ENCODE measurements at regions not wholly inside any gene's neighbourhood (a gene's known extent, or its start where the extent isn't known, plus 50 kb on each side); places are given as distances from the start of the nearest gene placed in this dataset.
"Not testable (repeated sequence)": the region's sequence is repeated elsewhere in the genome, so short reads cannot be mapped to it uniquely, and the experiment has no call there.

DNA sequence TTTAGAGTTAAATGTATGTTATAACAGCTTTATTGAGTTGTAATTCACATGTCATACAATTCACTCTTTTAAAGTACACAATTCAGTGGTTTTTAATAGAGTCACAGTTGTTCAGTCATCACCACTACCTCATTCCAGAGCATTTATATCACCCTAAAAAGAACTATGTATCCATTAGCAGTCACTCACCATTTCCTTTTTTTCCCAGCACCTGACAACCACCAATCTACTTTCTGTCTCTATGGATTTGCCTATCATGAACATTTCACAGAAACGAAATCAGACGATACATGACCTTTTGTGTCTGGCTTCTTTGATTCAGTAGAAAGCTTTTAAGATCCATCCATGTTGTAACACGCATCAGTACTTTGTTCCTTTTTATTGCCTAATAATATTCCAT, 52.9 kb upstream of the FRAS1 start:
- H3K4me1 ChIP-seq (ENCODE audit: insufficient read depth, low read length): no peaks in the 10 kb centered on the region
- no peaks in the 10 kb centered on the region for H3K9me3 Mint-ChIP-seq
- ATAC-seq (ENCODE audit: poor library complexity) (no peak), DNase-seq (no peak)
- H3K36me3 Mint-ChIP-seq (ENCODE audit: low read depth): no peaks in the 10 kb centered on the region
- TF ChIP-seq, protein P1, sequence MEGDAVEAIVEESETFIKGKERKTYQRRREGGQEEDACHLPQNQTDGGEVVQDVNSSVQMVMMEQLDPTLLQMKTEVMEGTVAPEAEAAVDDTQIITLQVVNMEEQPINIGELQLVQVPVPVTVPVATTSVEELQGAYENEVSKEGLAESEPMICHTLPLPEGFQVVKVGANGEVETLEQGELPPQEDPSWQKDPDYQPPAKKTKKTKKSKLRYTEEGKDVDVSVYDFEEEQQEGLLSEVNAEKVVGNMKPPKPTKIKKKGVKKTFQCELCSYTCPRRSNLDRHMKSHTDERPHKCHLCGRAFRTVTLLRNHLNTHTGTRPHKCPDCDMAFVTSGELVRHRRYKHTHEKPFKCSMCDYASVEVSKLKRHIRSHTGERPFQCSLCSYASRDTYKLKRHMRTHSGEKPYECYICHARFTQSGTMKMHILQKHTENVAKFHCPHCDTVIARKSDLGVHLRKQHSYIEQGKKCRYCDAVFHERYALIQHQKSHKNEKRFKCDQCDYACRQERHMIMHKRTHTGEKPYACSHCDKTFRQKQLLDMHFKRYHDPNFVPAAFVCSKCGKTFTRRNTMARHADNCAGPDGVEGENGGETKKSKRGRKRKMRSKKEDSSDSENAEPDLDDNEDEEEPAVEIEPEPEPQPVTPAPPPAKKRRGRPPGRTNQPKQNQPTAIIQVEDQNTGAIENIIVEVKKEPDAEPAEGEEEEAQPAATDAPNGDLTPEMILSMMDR (IDR thresholded peaks at IDR 0.05): no peak
- peaks cover 11% of the 10 kb centered on the region for H3K27me3 Mint-ChIP-seq
- ChIA-PET CTCF (interaction anchor here (0.5 kb wide), 1 partner anchor 802 kb away, joined by 3 read pairs; no protein-coding TSS in a partner anchor), POLR2A (no interaction called here)
- peaks cover 0 to 2% of the 10 kb centered on the region in 2 experiments for H3K27me3 ChIP-seq (ENCODE audit: control insufficient read depth in 1 of 2, insufficient read depth in 2 of 2, low read length in 2 of 2)
- H3K9me3 ChIP-seq (ENCODE audit: control insufficient read depth in 1 of 2, insufficient read depth in 1 of 2, low read length in 2 of 2): no peaks in the 10 kb centered on the region
- H3K27ac ChIP-seq (ENCODE audit: low read depth in 1 of 2, low read length in 2 of 2): no peak overlapping the region
- H3K4me1 Mint-ChIP-seq (ENCODE audit: low read depth): no peaks in the 10 kb centered on the region
- no peak overlapping the region for H3K4me3 ChIP-seq (ENCODE audit: low read length)
- H3K36me3 ChIP-seq (ENCODE audit: insufficient read depth, low read length): no peaks in the 10 kb centered on the region
- H3K4me3 Mint-ChIP-seq: no peak overlapping the region
- no peak overlapping the region for H3K27ac Mint-ChIP-seq
- intact Hi-C loops (cut with DNase I, micrococcal nuclease): no loop called here

DNA sequence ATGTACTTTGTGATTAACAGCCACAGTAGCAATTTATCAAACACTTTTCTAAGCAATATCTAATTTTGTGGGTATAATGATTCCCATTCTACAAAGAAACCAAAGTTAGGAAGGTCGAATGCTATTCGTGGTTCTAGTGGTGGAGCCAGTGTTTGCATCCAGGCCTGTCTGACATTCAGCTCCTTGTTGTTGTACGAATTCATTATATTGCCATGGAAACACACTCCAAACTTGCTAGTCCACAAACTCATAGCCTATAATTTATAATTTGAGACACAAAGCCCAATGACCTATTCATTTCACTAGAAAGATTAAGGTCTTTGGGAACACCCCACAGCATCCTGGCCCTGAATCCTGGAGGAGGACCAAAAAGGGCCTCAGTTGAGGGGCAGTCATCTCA, 52.0 kb upstream of the FRAS1 start:
- Histone ChIP-seq H3K27ac (ENCODE audit: low read depth in 1 of 2, low read length in 2 of 2) (no peak overlapping the region), H3K36me3 (ENCODE audit: insufficient read depth, low read length) (no peaks in the 10 kb centered on the region), H3K4me1 (ENCODE audit: insufficient read depth, low read length) (no peaks in the 10 kb centered on the region), H3K9me3 (ENCODE audit: control insufficient read depth in 1 of 2, insufficient read depth in 1 of 2, low read length in 2 of 2) (peaks cover 0 to 2% of the 10 kb centered on the region in 2 experiments), H3K4me3 (ENCODE audit: low read length) (no peak overlapping the region), H3K27me3 (ENCODE audit: control insufficient read depth in 1 of 2, insufficient read depth in 2 of 2, low read length in 2 of 2) (no peaks in the 10 kb centered on the region)
- Mint-ChIP-seq H3K4me3 (no peak overlapping the region), H3K4me1 (ENCODE audit: low read depth) (no peaks in the 10 kb centered on the region), H3K36me3 (ENCODE audit: low read depth) (no peaks in the 10 kb centered on the region), H3K27me3 (peaks cover 7% of the 10 kb centered on the region), H3K9me3 (peaks cover 4% of the 10 kb centered on the region), H3K27ac (no peak overlapping the region)
- TF ChIP-seq, protein P1 (IDR thresholded peaks at IDR 0.05): no peak
- DNase-seq (no peak), ATAC-seq (ENCODE audit: poor library complexity) (no peak)
- POLR2A ChIA-PET: no interaction called here
- CTCF ChIA-PET: no interaction called here
- intact Hi-C loops (cut with DNase I, micrococcal nuclease): no loop called here

DNA sequence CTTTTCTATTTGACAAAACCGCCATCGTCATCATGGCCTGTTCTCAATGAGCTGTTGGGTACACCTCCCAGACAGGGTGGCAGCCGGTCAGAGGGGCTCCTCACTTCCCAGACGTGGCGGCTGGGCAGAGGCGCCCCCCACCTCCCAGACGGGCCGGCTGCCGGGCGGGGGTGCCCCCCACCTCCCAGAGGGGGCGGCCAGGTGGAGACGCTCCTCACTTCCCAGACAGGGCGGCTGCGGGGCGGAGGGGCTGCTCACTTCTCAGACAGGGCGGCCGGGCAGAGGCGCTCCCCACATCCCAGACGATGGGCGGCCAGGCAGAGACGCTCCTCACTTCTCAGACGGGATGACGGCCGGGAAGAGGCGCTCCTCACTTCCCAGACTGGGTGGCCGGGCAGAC, 50.1 kb upstream of the FRAS1 start:
- H3K27ac Mint-ChIP-seq; intact Hi-C loops (cut with DNase I, micrococcal nuclease); H3K4me1 Mint-ChIP-seq (ENCODE audit: low read depth); H3K36me3 ChIP-seq (ENCODE audit: insufficient read depth, low read length); H3K36me3 Mint-ChIP-seq (ENCODE audit: low read depth); H3K27me3 ChIP-seq (ENCODE audit: control insufficient read depth in 1 of 2, insufficient read depth in 2 of 2, low read length in 2 of 2); ATAC-seq (ENCODE audit: poor library complexity); H3K4me1 ChIP-seq (ENCODE audit: insufficient read depth, low read length); H3K4me3 Mint-ChIP-seq; H3K4me3 ChIP-seq (ENCODE audit: low read length); POLR2A ChIA-PET; H3K9me3 Mint-ChIP-seq; DNase-seq; H3K9me3 ChIP-seq (ENCODE audit: control insufficient read depth in 1 of 2, insufficient read depth in 1 of 2, low read length in 2 of 2); H3K27ac ChIP-seq (ENCODE audit: low read depth in 1 of 2, low read length in 2 of 2); CTCF ChIA-PET: not testable (repeated sequence)
- peaks cover 13% of the 10 kb centered on the region for H3K27me3 Mint-ChIP-seq

Data from CD4-positive, alpha-beta T cell (primary cell).